NB4 (cell line): ENCODE measurements at regions not wholly inside any gene's neighbourhood (a gene's known extent, or its start where the extent isn't known, plus 50 kb on each side); places are given as distances from the start of the nearest gene placed in this dataset.

Experiments
- DNase-seq: peaks from one replicate; pipeline ENCODE4 v3.0.0; 2010; ENCODE audit warnings: low read depth
- H3K4me3 ChIP-seq: one replicate; pipeline ENCODE4 v1.5.1; 2011; ENCODE audit warnings: mild to moderate bottlenecking, low read depth, low read length, moderate library complexity
- MYC ChIP-seq: IDR thresholded peaks from 2 replicates; pipeline ENCODE4 v1.6.1; 2011; ENCODE audit warnings: low read depth, low read length
- POLR2A ChIP-seq: IDR thresholded peaks from 2 replicates; pipeline ENCODE4 v1.6.1; 2011; ENCODE audit warnings: mild to moderate bottlenecking; ENCODE audit not compliant: insufficient read length; ENCODE audit errors: extremely low read depth
- TF ChIP-seq, protein P1 (sequence below): IDR thresholded peaks from 2 replicates; pipeline ENCODE4 v1.6.1; 2011; ENCODE audit warnings: low read depth, low read length
- TF ChIP-seq, protein P2 (sequence below): IDR thresholded peaks from one replicate; pipeline ENCODE4 v1.5.1; 2012; ENCODE audit warnings: low read depth, low read length

DNA sequence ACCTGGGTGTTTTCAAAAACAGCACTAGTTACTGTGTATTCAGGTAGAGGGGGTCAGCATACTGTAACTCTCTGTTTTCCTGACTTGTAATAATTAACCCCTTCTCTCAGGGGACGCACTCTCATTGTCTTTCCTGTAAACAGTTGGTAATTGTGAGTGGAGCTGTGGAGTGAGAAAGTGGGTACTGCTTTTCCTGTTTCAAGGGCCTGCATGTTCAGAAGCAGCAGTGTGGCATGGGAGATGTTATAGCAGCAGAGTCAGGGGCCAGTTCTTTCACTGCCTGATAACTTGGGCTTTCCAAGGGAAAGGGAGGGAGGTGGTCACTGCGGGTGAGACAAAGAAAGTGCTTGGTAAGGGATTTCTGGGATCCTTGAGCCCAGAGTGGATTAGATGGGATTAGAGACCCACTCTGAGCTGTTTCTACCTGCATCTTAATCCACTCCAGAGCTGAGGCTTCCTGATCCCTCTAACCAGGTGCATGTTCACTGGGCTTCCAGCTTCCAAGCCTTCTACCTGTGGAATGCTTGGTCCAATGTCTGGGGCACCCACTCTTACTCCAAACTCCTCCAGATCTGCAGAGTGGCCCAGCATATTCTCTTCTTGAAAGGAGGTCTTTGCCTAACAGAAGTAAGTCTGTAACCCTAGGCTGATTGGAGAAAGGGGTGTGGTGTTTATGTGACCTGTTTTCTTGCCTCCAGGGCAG is 105.2 kb downstream of the RPLP1 start:
- DNase-seq = no peak
- TF ChIP-seq, protein P1, sequence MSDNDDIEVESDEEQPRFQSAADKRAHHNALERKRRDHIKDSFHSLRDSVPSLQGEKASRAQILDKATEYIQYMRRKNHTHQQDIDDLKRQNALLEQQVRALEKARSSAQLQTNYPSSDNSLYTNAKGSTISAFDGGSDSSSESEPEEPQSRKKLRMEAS = no peak
- TF ChIP-seq MYC = no peak
- no peak for TF ChIP-seq POLR2A
- TF ChIP-seq, protein P2, sequence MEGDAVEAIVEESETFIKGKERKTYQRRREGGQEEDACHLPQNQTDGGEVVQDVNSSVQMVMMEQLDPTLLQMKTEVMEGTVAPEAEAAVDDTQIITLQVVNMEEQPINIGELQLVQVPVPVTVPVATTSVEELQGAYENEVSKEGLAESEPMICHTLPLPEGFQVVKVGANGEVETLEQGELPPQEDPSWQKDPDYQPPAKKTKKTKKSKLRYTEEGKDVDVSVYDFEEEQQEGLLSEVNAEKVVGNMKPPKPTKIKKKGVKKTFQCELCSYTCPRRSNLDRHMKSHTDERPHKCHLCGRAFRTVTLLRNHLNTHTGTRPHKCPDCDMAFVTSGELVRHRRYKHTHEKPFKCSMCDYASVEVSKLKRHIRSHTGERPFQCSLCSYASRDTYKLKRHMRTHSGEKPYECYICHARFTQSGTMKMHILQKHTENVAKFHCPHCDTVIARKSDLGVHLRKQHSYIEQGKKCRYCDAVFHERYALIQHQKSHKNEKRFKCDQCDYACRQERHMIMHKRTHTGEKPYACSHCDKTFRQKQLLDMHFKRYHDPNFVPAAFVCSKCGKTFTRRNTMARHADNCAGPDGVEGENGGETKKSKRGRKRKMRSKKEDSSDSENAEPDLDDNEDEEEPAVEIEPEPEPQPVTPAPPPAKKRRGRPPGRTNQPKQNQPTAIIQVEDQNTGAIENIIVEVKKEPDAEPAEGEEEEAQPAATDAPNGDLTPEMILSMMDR = no peak

DNA sequence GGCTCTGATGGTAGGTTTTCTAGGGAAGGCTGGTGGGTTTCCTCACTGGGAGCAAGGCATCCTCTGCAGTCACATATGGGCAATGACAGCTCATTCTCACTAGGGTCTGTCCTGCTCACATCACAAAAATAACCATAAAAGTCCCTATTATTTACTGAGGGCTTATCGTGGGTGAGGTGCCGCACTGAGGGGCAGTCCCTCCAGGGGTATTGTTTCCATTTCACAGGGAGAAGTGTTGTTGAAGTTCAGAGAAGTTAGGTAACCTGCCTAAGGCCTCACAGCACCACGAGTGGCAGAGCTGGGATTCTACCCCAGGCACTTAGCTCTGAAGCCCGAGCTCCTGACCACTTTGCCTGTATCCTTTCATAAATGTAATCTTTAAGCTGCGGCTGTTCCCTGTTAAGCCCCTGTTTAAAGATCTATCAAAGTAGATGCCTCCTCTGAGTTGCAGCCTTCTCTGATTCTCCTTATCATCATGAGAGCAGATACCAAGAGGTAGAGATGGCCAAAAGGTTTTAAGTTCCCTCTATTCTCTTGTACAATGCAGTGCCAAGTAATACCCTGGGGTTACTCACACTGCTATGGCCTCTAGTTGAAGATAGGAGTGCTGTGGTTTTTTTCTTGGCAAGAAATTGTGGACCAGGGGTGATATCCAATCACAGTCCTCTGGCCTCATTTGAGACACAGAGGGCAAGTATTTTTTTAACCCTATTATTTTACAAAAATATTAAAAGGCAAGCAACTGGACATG is 107.0 kb downstream of the RPLP1 start:
- DNase-seq = no peak
- TF ChIP-seq, protein P1 = no peak
- TF ChIP-seq MYC (no peak), POLR2A (no peak)
- TF ChIP-seq, protein P2 = no peak
- no peak overlapping the region for H3K4me3 ChIP-seq

More for the DNA sequence above, 105.2 kb downstream of the RPLP1 start:
- no peak overlapping the region for H3K4me3 ChIP-seq

DNA sequence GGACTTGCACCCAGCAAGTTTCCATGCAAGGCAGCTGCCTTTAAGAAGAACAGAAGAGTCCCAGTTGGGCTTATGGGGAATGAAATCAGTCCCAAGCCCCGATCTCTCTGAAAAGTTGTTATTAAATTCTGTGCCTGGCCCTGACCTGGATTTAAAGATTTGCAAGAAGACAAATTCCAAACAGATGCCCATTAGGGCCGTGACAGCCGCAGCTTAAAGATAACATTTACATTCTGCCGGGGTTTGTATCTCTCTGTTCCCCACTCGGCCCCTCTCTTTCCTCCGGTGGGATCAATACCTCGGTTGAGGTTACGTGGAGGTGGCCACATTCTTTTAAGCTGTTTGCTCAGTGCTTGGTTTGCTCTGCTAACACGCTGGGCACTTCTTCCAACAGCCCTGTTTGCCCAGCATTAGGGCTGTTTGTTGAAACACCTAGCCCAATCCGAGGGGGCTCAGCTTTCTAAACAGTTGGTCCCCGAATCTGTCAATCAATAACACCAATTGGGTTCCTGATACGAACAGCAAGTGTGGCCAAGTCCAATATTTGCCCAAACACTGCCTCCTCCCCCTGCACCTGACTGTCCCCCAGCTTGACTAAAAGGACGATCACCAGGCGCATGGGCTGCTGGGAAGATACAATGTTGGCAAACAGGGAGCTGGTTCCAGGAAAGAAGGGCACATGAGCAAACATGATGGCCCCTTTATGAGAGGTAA is 108.6 kb downstream of the RPLP1 start:
- TF ChIP-seq, protein P1 = no peak
- no peak for TF ChIP-seq MYC
- TF ChIP-seq POLR2A = no peak
- TF ChIP-seq, protein P2 = no peak
- H3K4me3 ChIP-seq = no peak overlapping the region
- DNase-seq = no peak

DNA sequence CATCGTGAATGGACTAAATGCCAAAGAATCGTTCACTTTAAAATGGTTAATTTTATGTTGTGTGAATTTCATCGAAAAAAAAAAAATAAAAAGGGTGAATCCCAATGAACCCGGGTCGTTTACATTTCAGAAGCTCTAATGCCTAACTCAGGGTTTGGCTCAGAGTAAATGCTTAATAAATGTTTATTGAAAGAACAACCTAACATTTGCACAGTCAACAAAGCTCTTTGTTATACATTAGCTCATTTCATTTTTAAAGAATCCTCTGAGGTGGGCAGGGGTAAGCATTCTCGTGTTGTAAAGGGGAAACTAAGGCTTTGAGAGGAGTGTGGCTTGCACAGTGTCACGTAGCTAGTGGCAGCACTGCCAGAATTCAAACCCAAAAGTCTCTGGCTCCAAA is 109.5 kb downstream of the RPLP1 start:
- TF ChIP-seq POLR2A (no peak), MYC (no peak)
- TF ChIP-seq, protein P1 = no peak
- TF ChIP-seq, protein P2 = no peak
- no peak overlapping the region for H3K4me3 ChIP-seq
- DNase-seq = no peak

DNA sequence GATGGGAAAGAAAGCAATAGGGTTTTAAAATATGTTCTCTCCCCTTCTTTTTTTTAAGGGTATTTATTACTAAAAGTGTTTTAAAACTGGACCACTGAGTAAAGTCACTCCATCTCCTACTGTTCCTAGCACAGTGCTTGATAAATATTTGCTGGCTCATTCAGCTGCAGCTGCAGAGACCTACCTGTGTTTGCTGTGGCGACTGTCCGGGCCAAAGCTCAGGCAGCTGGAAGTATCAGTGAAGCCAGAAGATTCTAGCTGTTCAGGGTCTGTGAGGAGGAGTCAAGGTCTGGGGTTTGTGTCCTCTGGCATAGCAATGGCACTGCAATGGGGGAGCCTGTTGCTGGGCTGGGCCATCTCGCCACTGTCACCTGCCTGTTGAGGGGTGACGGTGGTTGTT is 109.9 kb downstream of the RPLP1 start:
- DNase-seq = no peak

More for the DNA sequence above, 109.9 kb downstream of the RPLP1 start:
- no peak overlapping the region for H3K4me3 ChIP-seq
- TF ChIP-seq MYC (no peak), POLR2A (no peak)
- TF ChIP-seq, protein P1 = no peak
- TF ChIP-seq, protein P2 = no peak
